C4-2B (cell line): ENCODE measurements at regions not wholly inside any gene's neighbourhood (a gene's known extent, or its start where the extent isn't known, plus 50 kb on each side); places are given as distances from the start of the nearest gene placed in this dataset.

Source experiments
- CTCF ChIP-seq: fragments of 450-650 bp; conservative IDR thresholded peaks from 2 replicates; pipeline ENCODE4 v1.5.1; 2017; ENCODE audit warnings: mild to moderate bottlenecking
- ZFX ChIP-seq: fragments of 450-650 bp; IDR thresholded peaks from 2 replicates; pipeline ENCODE4 v1.6.1; 2017

- TF ChIP-seq CTCF (no peak), ZFX (no peak)
Observed at GRCh38 chr10:90229486-90229885, 528.1 kb downstream of the KIF20B start.
